RWPE2 (cell line): ENCODE measurements at regions not wholly inside any gene's neighbourhood (a gene's known extent, or its start where the extent isn't known, plus 50 kb on each side); places are given as distances from the start of the nearest gene placed in this dataset.

ENCODE experiments used
- ATAC-seq: fragments of 200-7000 bp; cut with Tn5 transposase; 3 replicates; pipeline ENCODE4 v1.9.1; 2021; ENCODE audit warnings: low read depth
- DNase-seq: peaks from one replicate; pipeline ENCODE4 v3.0.0-alpha.2; 2020; ENCODE audit warnings: low spot score
- H3K27ac ChIP-seq: fragments of 450-650 bp; 2 replicates; pipeline ENCODE4 v1.5.1; 2017; ENCODE audit warnings: mild to moderate bottlenecking; ENCODE audit not compliant: poor library complexity, severe bottlenecking
- H3K27me3 ChIP-seq: fragments of 250-450 bp; sonication (Bioruptor Pico); 2 replicates; pipeline ENCODE4 v1.5.1; 2021; ENCODE audit warnings: mild to moderate bottlenecking, moderate library complexity; ENCODE audit not compliant: insufficient read depth, poor library complexity, severe bottlenecking
- H3K36me3 ChIP-seq: fragments of 250-450 bp; sonication (Bioruptor Pico); 2 replicates; pipeline ENCODE4 v1.5.1; 2020; ENCODE audit warnings: low read depth, mild to moderate bottlenecking, moderate library complexity
- H3K4me1 ChIP-seq: fragments of 250-450 bp; sonication (Bioruptor Pico); 2 replicates; pipeline ENCODE4 v1.5.1; 2021; ENCODE audit warnings: mild to moderate bottlenecking, moderate library complexity; ENCODE audit not compliant: insufficient read depth, poor library complexity, severe bottlenecking
- H3K4me3 ChIP-seq: fragments of 250-450 bp; sonication (Bioruptor Pico); 2 replicates; pipeline ENCODE4 v1.5.1; 2021; ENCODE audit warnings: mild to moderate bottlenecking, moderate library complexity; ENCODE audit not compliant: severe bottlenecking
- H3K9me3 ChIP-seq: fragments of 250-450 bp; sonication (Bioruptor Pico); 2 replicates; pipeline ENCODE4 v1.5.1; 2021; ENCODE audit warnings: mild to moderate bottlenecking, moderate library complexity; ENCODE audit not compliant: severe bottlenecking
- TF ChIP-seq, protein P1 (sequence below): fragments of 450-650 bp; IDR thresholded peaks from one replicate; pipeline ENCODE4 v1.5.1; 2017; ENCODE audit warnings: mild to moderate bottlenecking, moderate library complexity; ENCODE audit not compliant: poor library complexity, severe bottlenecking

DNA sequence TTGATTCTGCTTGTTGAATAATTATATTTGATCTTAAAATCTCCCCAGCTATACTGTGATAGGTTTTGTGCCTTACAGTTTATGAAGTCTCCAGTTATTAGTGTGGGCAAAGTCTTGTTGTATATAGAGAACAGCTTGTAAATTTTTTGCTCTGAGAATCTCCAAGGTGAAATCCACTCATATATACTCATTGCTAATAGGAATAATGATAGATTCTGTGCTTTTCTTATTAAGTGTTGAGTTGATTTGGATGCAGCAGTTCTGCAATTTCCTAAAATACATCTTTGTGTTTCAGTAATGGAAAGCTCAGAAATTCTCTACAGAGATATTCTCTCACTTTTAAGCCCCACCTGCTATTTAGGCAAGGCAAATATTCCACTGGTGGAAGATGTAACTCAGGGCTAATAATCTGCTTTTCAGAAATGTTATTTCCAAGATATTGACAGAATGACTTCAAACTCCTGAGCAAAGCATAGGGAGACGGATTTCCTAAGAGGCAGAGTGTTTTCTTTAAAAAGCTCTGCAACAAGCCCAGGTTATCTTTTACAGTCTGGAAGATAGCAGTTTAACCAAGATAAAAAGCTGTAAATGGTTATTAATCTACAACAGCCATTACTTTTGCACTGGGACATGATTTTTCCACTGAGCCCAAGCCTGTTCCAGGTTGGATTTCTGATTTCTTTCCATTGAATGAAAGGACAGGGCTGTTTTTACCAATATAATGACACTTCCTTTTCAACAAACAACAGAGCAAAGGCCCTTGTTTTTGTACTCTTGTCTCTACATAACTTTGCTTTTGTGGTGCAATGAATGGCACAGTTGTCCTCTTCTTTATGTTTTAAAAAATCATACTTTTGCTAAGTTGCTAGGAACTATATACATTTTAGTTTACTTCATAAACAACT is 239.9 kb upstream of the ATP2B1 start:
- TF ChIP-seq, protein P1, sequence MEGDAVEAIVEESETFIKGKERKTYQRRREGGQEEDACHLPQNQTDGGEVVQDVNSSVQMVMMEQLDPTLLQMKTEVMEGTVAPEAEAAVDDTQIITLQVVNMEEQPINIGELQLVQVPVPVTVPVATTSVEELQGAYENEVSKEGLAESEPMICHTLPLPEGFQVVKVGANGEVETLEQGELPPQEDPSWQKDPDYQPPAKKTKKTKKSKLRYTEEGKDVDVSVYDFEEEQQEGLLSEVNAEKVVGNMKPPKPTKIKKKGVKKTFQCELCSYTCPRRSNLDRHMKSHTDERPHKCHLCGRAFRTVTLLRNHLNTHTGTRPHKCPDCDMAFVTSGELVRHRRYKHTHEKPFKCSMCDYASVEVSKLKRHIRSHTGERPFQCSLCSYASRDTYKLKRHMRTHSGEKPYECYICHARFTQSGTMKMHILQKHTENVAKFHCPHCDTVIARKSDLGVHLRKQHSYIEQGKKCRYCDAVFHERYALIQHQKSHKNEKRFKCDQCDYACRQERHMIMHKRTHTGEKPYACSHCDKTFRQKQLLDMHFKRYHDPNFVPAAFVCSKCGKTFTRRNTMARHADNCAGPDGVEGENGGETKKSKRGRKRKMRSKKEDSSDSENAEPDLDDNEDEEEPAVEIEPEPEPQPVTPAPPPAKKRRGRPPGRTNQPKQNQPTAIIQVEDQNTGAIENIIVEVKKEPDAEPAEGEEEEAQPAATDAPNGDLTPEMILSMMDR, result no peak
- Histone ChIP-seq H3K4me3 (no peak overlapping the region), H3K36me3 (no peaks in the 10 kb centered on the region), H3K4me1 (peaks cover 50% of the 10 kb centered on the region), H3K27ac (peak overlapping the region; percentile 94), H3K27me3 (no peaks in the 10 kb centered on the region), H3K9me3 (no peaks in the 10 kb centered on the region)
- no peak for DNase-seq
- ATAC-seq, result no peak

DNA sequence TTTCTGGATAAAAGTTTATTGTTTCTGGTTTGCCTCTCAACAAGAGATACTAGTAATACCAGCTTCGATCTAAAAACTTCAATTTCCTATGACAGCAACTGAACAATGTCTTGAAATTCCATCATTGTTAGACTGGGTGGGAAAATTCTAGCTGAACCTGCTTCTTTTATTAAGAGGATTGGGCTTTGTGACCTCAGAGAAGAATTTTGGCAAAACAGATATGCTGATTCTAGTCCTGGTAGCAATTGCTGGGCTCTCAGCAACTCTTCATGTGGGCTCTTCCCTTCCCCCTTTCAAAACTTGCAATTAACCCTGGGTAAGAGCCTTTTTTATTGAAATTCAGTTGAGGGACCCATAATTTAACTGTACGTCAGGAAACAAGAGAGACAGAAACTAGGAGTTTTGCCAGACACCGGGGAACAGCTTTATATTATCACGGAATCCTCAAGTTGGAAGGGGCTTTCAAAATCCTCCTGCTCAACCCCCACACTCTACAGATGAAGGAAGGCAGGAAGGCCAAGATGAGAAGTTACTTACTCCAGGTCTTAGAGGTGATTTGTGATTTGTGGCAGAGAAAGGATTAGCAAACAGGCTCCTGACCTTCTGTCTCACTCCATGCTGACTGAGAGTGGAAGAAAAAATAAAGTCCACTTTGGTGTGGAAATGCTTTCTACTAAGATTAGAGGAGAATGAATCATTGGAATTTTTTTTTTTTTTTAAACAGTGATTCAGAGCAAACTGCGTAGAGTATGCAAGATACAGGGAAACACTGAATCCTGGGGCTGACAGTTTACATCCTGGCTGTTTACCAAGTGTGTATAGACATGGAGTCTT is 239.0 kb upstream of the ATP2B1 start:
- Histone ChIP-seq H3K27ac (peak overlapping the region; percentile 94), H3K4me1 (peaks cover 50% of the 10 kb centered on the region), H3K36me3 (no peaks in the 10 kb centered on the region), H3K27me3 (no peaks in the 10 kb centered on the region), H3K4me3 (no peak overlapping the region), H3K9me3 (no peaks in the 10 kb centered on the region)
- ATAC-seq (peak; percentile 78), DNase-seq (no peak)
- TF ChIP-seq, protein P1, result no peak

DNA sequence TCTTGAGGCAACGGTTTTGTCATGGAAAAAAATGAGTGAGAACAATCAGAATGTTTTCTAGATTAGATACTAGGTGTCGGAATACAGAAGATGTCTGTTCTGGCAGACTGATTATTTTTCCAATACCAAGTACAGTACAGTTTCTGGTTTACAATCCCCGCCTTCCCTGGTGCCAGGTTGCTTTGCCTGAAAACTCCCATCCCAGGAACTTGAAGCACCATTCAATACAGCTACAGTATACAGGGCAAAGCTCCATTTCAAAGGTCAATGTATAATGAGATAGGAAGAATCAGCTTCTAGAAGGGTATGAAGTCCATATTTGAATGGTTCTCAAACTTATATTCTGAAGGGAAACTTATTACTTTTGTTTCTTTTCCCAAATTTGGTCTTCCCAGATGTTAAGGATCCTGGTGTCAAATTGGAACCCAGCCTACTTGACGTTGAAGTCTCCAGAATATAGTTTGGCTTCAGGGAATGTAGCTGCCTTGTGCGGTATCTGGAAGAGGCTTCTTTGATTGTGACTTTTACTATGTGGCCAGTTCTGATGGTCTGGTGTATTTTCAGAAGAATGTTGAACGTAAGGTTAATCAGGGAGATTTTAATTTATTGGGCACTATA is 238.0 kb upstream of the ATP2B1 start:
- Histone ChIP-seq H3K4me1 (peaks cover 46% of the 10 kb centered on the region), H3K27ac (peak overlapping the region; percentile 94), H3K9me3 (no peaks in the 10 kb centered on the region), H3K27me3 (no peaks in the 10 kb centered on the region), H3K4me3 (no peak overlapping the region), H3K36me3 (no peaks in the 10 kb centered on the region)
- TF ChIP-seq, protein P1, result no peak
- ATAC-seq, result no peak
- DNase-seq, result no peak

DNA sequence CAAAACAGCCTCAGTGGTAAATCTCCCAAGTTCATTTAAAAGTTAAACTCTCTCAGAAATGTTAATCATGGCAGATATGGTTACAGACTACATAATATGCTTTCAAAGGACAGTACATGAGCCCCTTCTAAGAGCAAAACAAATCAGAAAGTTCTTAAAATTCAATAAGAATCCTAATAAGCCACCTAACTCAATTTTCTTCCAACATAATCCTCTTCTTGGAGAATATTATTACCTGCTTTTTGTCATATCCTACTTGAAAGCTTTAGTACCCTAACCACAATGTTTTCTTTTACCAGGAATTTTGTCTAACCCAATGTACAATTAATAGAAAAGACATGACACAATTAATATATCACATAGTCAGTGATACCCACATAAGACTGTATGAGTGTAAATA is 236.5 kb upstream of the ATP2B1 start:
- TF ChIP-seq, protein P1, result no peak
- no peaks in the 10 kb centered on the region for H3K27me3 ChIP-seq
- no peaks in the 10 kb centered on the region for H3K36me3 ChIP-seq
- H3K4me1 ChIP-seq, result peaks cover 31% of the 10 kb centered on the region
- DNase-seq (no peak), ATAC-seq (no peak)
- H3K27ac ChIP-seq, result no peak overlapping the region
- no peak overlapping the region for H3K4me3 ChIP-seq
- H3K9me3 ChIP-seq, result no peaks in the 10 kb centered on the region
